ENCODE measurements at regions not wholly inside any gene's neighbourhood (a gene's known extent, or its start where the extent isn't known, plus 50 kb on each side); places are given as distances from the start of the nearest gene placed in this dataset.

DNA sequence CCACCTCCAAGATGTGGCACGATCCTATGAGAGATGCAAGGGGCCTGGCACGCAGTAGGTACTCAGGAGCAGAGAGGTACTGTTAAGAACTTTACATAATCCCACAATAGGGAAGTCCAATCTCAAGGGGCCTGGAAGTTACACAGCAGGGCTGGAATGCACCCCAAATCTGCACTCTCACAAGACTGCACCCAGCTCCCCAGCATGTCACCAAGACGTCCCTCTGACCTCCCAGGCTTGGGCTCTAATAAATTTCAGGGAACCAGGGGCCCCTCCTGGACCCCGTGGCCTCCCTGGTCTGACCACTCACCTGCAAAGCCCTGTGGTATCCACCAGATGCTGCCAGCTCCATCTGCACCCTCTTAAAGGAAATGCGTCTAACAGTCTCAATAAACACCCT lies 94.9 kb downstream of the OAT start:
- no peak for TF ChIP-seq CTCF (IDR thresholded peaks at IDR 0.05; ENCODE audit: unreplicated experiment)
- no peaks in the 10 kb centered on the region for H3K36me3 Mint-ChIP-seq
- no peak overlapping the region for H3K27ac Mint-ChIP-seq
- DNase-seq (ENCODE audit: low spot score in 2 of 2, unreplicated experiment in 2 of 2): peak in 1 of 2 experiments; percentile 32
- H3K27me3 Mint-ChIP-seq (ENCODE audit: low read depth): peaks cover 22% of the 10 kb centered on the region
- no peak overlapping the region for H3K4me3 Mint-ChIP-seq
- H3K4me1 Mint-ChIP-seq: peaks cover 12% of the 10 kb centered on the region
- no peaks in the 10 kb centered on the region for H3K9me3 Mint-ChIP-seq

- H3K27ac Mint-ChIP-seq: no peak overlapping the region
- peaks cover 19% of the 10 kb centered on the region for H3K27me3 Mint-ChIP-seq (ENCODE audit: low read depth)
- H3K4me3 Mint-ChIP-seq: no peak overlapping the region
- peaks cover 12% of the 10 kb centered on the region for H3K4me1 Mint-ChIP-seq
- peak in 1 of 2 experiments; percentile 30 for DNase-seq (ENCODE audit: low spot score in 2 of 2, unreplicated experiment in 2 of 2)
- H3K9me3 Mint-ChIP-seq: no peaks in the 10 kb centered on the region
- no peak for TF ChIP-seq CTCF (IDR thresholded peaks at IDR 0.05; ENCODE audit: unreplicated experiment)
- no peaks in the 10 kb centered on the region for H3K36me3 Mint-ChIP-seq
These were observed 95.5 kb downstream of the OAT start for GRCh38 chr10:124323111-124323725.

GRCh38 chr10:124322191-124322980 lies 96.3 kb downstream of the OAT start:
- H3K4me1 Mint-ChIP-seq: peaks cover 12% of the 10 kb centered on the region
- H3K36me3 Mint-ChIP-seq: no peaks in the 10 kb centered on the region
- no peaks in the 10 kb centered on the region for H3K9me3 Mint-ChIP-seq
- H3K4me3 Mint-ChIP-seq: no peak overlapping the region
- DNase-seq (ENCODE audit: low spot score in 2 of 2, unreplicated experiment in 2 of 2): peak in 1 of 2 experiments; percentile 33
- H3K27ac Mint-ChIP-seq: no peak overlapping the region
- TF ChIP-seq CTCF (IDR thresholded peaks at IDR 0.05; ENCODE audit: unreplicated experiment): no peak
- peaks cover 20% of the 10 kb centered on the region for H3K27me3 Mint-ChIP-seq (ENCODE audit: low read depth)

DNA sequence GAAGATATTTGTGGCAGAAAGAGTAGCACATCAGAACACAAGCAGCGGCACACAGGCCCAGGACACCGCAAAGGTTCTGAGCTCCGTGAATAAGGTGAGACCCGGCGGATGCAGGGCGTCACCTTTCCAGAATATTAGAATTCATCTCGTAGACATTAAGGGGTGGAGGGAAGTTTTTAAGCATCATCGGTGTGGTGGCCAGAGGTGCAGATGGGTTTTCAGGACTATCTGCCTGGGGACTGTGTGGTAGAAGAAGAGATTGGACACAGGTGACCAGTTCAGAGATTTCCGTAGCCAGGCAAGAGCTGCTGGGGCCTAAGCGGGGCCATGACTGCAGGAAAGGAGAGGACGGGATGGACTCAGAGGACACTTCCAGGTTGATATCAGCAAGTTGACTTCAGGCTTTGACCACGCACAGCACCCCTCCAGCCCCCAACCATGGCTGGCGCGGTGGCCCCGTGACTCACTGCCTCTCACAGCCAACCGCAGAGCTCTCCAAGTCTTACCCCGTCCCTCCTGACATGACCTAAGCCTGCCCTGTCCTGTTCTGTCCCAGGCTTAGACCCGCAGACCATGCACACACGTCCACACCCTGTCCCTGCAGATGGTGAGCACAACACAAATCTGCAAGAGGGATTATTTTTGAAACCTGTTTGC lies 97.2 kb downstream of the OAT start:
- DNase-seq (ENCODE audit: low spot score in 2 of 2, unreplicated experiment in 2 of 2): peak in 1 of 2 experiments; percentile 27
- H3K4me3 Mint-ChIP-seq: no peak overlapping the region
- TF ChIP-seq CTCF (IDR thresholded peaks at IDR 0.05; ENCODE audit: unreplicated experiment): no peak
- H3K27ac Mint-ChIP-seq: no peak overlapping the region
- no peaks in the 10 kb centered on the region for H3K36me3 Mint-ChIP-seq
- no peaks in the 10 kb centered on the region for H3K9me3 Mint-ChIP-seq
- H3K4me1 Mint-ChIP-seq: peaks cover 12% of the 10 kb centered on the region
- peaks cover 21% of the 10 kb centered on the region for H3K27me3 Mint-ChIP-seq (ENCODE audit: low read depth)

- peak in 1 of 2 experiments; percentile 28 for DNase-seq (ENCODE audit: low spot score in 2 of 2, unreplicated experiment in 2 of 2)
- H3K36me3 Mint-ChIP-seq: no peaks in the 10 kb centered on the region
These were observed 97.8 kb downstream of the OAT start for GRCh38 chr10:124320778-124321432.

More at GRCh38 chr10:124320778-124321432, 97.8 kb downstream of the OAT start:
- Mint-ChIP-seq H3K9me3 (no peaks in the 10 kb centered on the region), H3K4me3 (no peak overlapping the region), H3K4me1 (peaks cover 13% of the 10 kb centered on the region), H3K27ac (no peak overlapping the region), H3K27me3 (ENCODE audit: low read depth) (peaks cover 25% of the 10 kb centered on the region)
- TF ChIP-seq CTCF (IDR thresholded peaks at IDR 0.05; ENCODE audit: unreplicated experiment): no peak

Measured in mesothelial cell of epicardium (in vitro differentiated cells).